WTC11 (cell line): ENCODE measurements at regions not wholly inside any gene's neighbourhood (a gene's known extent, or its start where the extent isn't known, plus 50 kb on each side); places are given as distances from the start of the nearest gene placed in this dataset.

Experiments
- ATAC-seq: fragments of 200-7000 bp; cut with Tn5 transposase; 2 replicates; pipeline ENCODE4 v1.10.0; 2021; ENCODE audit warnings: mild to moderate bottlenecking, moderate library complexity
- CTCF ChIA-PET: fragments of 300-600 bp; sonication (Branson Sonifier 250); formaldehyde crosslinking; loops from one replicate; lab custom pipeline; 2021; ENCODE audit warnings: antibody characterized with exemption; lab: Charles Lee
- POLR2A ChIA-PET: fragments of 350-600 bp; sonication (Branson Sonifier 250); formaldehyde crosslinking; loops from one replicate; lab custom pipeline; 2021; ENCODE audit warnings: antibody characterized with exemption; lab: Charles Lee
- DNase-seq: peaks from one replicate; pipeline ENCODE4 v3.0.0; 2021; ENCODE audit warnings: low spot score
- H3K27ac Mint-ChIP-seq: 2 replicates; pipeline ENCODE4 v1.8.0; 2021; ENCODE audit warnings: mixed read lengths
- H3K27me3 Mint-ChIP-seq: 2 replicates; pipeline ENCODE4 v1.8.0; 2021; ENCODE audit warnings: low read depth, mild to moderate bottlenecking, moderate library complexity, mixed read lengths
- H3K36me3 Mint-ChIP-seq: 2 replicates; pipeline ENCODE4 v1.8.0; 2021; ENCODE audit warnings: mixed read lengths
- H3K4me1 Mint-ChIP-seq: 2 replicates; pipeline ENCODE4 v1.8.0; 2022; ENCODE audit warnings: mixed read lengths
- H3K4me3 Mint-ChIP-seq: 2 replicates; pipeline ENCODE4 v1.8.0; 2021; ENCODE audit warnings: mild to moderate bottlenecking, moderate library complexity, mixed read lengths
- H3K9me3 Mint-ChIP-seq: 2 replicates; pipeline ENCODE4 v1.8.0; 2021; ENCODE audit warnings: mixed read lengths
- ELF4 ChIP-seq: sonication (generic); formaldehyde crosslinking; IDR thresholded peaks from 2 replicates; pipeline ENCODE4 v1.8.1; 2022; ENCODE audit warnings: low read depth, mild to moderate bottlenecking, moderate library complexity, missing genetic modification reagents
- FOXP1 ChIP-seq: sonication (generic); formaldehyde crosslinking; IDR thresholded peaks from 2 replicates; pipeline ENCODE4 v1.8.0; 2022; ENCODE audit warnings: missing genetic modification reagents, mild to moderate bottlenecking, moderate library complexity, borderline replicate concordance
- NR1H2 ChIP-seq: sonication (generic); formaldehyde crosslinking; IDR thresholded peaks from 2 replicates; pipeline ENCODE4 v1.9.0; 2021; ENCODE audit warnings: mild to moderate bottlenecking, moderate library complexity, missing genetic modification reagents
- SP1 ChIP-seq: sonication (generic); formaldehyde crosslinking; conservative IDR thresholded peaks from 2 replicates; pipeline ENCODE4 v1.8.1; 2022; ENCODE audit warnings: missing genetic modification reagents
- TEAD1 ChIP-seq: sonication (generic); formaldehyde crosslinking; IDR thresholded peaks from 2 replicates; pipeline ENCODE4 v1.8.0; 2022; ENCODE audit warnings: mild to moderate bottlenecking, missing genetic modification reagents
- ZNF121 ChIP-seq: sonication (generic); formaldehyde crosslinking; IDR thresholded peaks from 2 replicates; pipeline ENCODE4 v1.8.0; 2023; ENCODE audit warnings: missing genetic modification reagents
- ZNF219 ChIP-seq: sonication (generic); formaldehyde crosslinking; IDR thresholded peaks from 2 replicates; pipeline ENCODE4 v1.8.0; 2023; ENCODE audit warnings: missing genetic modification reagents, mild to moderate bottlenecking, borderline replicate concordance
- ZNF317 ChIP-seq: sonication (generic); formaldehyde crosslinking; IDR thresholded peaks from 2 replicates; pipeline ENCODE4 v1.8.1; 2023; ENCODE audit warnings: low read depth, mild to moderate bottlenecking, moderate library complexity, missing genetic modification reagents, borderline replicate concordance
- ZNF416 ChIP-seq: fragments of 250-450 bp; sonication (Bioruptor Pico); IDR thresholded peaks from 2 replicates; pipeline ENCODE4 v1.9.0; 2021; ENCODE audit warnings: mild to moderate bottlenecking, inconsistent platforms
- TF ChIP-seq, protein P1 (sequence below): sonication (generic); formaldehyde crosslinking; IDR thresholded peaks from 2 replicates; pipeline ENCODE4 v1.8.1; 2022; ENCODE audit warnings: mild to moderate bottlenecking, moderate library complexity, missing genetic modification reagents
- TF ChIP-seq, protein P2 (sequence below): fragments of 250-450 bp; sonication (Bioruptor Pico); IDR thresholded peaks from 2 replicates; pipeline ENCODE4 v2.1.2; 2022; ENCODE audit warnings: mild to moderate bottlenecking, moderate library complexity
- TF ChIP-seq, protein P3 (sequence below): sonication (generic); formaldehyde crosslinking; IDR thresholded peaks from 2 replicates; pipeline ENCODE4 v1.8.0; 2022; ENCODE audit warnings: mild to moderate bottlenecking, missing genetic modification reagents
- TF ChIP-seq, protein P4 (sequence below): sonication (generic); formaldehyde crosslinking; IDR thresholded peaks from 2 replicates; pipeline ENCODE4 v1.8.1; 2023; ENCODE audit warnings: mild to moderate bottlenecking, missing genetic modification reagents, moderate library complexity
- TF ChIP-seq, protein P5 (sequence below): fragments of 250-450 bp; sonication (Bioruptor Pico); IDR thresholded peaks from 2 replicates; pipeline ENCODE4 v1.9.0; 2021; ENCODE audit warnings: mild to moderate bottlenecking
- TF ChIP-seq, protein P6 (sequence below): sonication (generic); formaldehyde crosslinking; IDR thresholded peaks from 2 replicates; pipeline ENCODE4 v1.8.0; 2022; ENCODE audit warnings: mild to moderate bottlenecking, missing genetic modification reagents
- TF ChIP-seq, protein P7 (sequence below): sonication (generic); formaldehyde crosslinking; IDR thresholded peaks from 2 replicates; pipeline ENCODE4 v1.8.0; 2023; ENCODE audit warnings: missing genetic modification reagents
- TF ChIP-seq, protein P8 (sequence below): fragments of 250-450 bp; sonication (Bioruptor Pico); IDR thresholded peaks from 2 replicates; pipeline ENCODE4 v1.9.0; 2021; ENCODE audit warnings: moderate library complexity, mild to moderate bottlenecking, inconsistent platforms, borderline replicate concordance

DNA sequence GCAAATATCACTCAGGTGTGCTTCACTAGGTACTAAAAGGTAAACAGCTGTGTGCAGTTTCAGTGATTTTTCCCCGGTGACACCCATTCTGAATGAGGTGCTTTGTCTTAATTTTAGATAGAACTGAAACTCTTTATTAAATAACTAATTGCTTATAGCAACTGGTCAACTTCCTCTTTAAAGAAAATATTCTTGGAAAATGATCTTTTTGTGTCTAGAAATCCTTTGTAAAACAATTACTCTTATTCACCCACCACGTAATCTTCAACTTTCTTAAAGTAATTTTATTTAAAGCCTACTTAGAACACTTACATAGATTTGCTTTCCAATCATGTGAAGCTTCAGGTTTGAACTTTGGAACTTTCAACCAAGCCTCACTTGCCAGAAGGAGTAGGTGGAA, 57.9 kb upstream of the RMDN2 start (continued):
- TF ChIP-seq, protein P1, sequence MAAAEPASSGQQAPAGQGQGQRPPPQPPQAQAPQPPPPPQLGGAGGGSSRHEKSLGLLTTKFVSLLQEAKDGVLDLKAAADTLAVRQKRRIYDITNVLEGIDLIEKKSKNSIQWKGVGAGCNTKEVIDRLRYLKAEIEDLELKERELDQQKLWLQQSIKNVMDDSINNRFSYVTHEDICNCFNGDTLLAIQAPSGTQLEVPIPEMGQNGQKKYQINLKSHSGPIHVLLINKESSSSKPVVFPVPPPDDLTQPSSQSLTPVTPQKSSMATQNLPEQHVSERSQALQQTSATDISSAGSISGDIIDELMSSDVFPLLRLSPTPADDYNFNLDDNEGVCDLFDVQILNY (CRISPR knock-in tag) = no peak
- TF ChIP-seq, protein P2, sequence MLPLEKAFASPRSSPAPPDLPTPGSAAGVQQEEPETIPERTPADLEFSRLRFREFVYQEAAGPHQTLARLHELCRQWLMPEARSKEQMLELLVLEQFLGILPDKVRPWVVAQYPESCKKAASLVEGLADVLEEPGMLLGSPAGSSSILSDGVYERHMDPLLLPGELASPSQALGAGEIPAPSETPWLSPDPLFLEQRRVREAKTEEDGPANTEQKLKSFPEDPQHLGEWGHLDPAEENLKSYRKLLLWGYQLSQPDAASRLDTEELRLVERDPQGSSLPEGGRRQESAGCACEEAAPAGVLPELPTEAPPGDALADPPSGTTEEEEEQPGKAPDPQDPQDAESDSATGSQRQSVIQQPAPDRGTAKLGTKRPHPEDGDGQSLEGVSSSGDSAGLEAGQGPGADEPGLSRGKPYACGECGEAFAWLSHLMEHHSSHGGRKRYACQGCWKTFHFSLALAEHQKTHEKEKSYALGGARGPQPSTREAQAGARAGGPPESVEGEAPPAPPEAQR = no peak
- TF ChIP-seq SP1 (CRISPR knock-in tag) = no peak
- TF ChIP-seq, protein P3, sequence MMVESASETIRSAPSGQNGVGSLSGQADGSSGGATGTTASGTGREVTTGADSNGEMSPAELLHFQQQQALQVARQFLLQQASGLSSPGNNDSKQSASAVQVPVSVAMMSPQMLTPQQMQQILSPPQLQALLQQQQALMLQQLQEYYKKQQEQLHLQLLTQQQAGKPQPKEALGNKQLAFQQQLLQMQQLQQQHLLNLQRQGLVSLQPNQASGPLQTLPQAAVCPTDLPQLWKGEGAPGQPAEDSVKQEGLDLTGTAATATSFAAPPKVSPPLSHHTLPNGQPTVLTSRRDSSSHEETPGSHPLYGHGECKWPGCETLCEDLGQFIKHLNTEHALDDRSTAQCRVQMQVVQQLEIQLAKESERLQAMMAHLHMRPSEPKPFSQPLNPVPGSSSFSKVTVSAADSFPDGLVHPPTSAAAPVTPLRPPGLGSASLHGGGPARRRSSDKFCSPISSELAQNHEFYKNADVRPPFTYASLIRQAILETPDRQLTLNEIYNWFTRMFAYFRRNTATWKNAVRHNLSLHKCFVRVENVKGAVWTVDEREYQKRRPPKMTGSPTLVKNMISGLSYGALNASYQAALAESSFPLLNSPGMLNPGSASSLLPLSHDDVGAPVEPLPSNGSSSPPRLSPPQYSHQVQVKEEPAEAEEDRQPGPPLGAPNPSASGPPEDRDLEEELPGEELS (CRISPR knock-in tag) = no peak

DNA sequence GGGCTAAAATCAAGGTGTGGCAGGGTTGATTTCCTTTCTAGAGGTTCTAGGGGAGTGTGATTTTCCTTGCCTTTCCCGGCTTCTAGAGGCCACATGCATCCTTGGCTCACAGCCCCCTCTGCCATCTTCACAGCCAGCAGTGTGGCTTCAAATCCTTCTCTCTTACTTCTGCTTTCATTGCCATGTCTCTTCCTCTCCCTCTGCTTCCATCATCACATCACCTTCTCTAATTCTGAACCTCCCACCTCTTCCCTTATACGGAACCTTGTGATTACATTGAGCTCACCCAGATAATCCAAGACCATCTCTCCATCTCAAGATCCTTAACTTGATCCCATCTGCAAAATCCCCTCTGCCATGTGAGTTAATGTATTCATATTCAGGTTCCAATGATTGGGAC, 56.2 kb upstream of the RMDN2 start:
- Mint-ChIP-seq H3K9me3 (no peaks in the 10 kb centered on the region), H3K36me3 (no peaks in the 10 kb centered on the region), H3K4me1 (peaks cover 33% of the 10 kb centered on the region), H3K27me3 (no peaks in the 10 kb centered on the region), H3K27ac (no peak overlapping the region), H3K4me3 (no peak overlapping the region)
- POLR2A ChIA-PET = no interaction called here
- CTCF ChIA-PET = interaction anchor here (1.3 to 2.8 kb wide), 2 partner anchors 9 to 36 kb away, joined by 3 to 13 read pairs; no protein-coding TSS in a partner anchor
- TF ChIP-seq NR1H2 (CRISPR knock-in tag) = no peak
- no peak for TF ChIP-seq ZNF317 (CRISPR knock-in tag)
- TF ChIP-seq, protein P4, sequence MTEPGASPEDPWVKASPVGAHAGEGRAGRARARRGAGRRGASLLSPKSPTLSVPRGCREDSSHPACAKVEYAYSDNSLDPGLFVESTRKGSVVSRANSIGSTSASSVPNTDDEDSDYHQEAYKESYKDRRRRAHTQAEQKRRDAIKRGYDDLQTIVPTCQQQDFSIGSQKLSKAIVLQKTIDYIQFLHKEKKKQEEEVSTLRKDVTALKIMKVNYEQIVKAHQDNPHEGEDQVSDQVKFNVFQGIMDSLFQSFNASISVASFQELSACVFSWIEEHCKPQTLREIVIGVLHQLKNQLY (CRISPR knock-in tag) = no peak
- TF ChIP-seq, protein P5, sequence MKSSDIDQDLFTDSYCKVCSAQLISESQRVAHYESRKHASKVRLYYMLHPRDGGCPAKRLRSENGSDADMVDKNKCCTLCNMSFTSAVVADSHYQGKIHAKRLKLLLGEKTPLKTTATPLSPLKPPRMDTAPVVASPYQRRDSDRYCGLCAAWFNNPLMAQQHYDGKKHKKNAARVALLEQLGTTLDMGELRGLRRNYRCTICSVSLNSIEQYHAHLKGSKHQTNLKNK (CRISPR knock-in tag) = no peak
- TF ChIP-seq, protein P6, sequence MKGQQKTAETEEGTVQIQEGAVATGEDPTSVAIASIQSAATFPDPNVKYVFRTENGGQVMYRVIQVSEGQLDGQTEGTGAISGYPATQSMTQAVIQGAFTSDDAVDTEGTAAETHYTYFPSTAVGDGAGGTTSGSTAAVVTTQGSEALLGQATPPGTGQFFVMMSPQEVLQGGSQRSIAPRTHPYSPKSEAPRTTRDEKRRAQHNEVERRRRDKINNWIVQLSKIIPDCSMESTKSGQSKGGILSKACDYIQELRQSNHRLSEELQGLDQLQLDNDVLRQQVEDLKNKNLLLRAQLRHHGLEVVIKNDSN = no peak
- TF ChIP-seq ELF4 (CRISPR knock-in tag) = no peak
- TF ChIP-seq ZNF121 (CRISPR knock-in tag) = no peak
- TF ChIP-seq ZNF219 (CRISPR knock-in tag) = no peak
- TF ChIP-seq TEAD1 (CRISPR knock-in tag) = no peak
- TF ChIP-seq ZNF416 (CRISPR knock-in tag) = no peak
- no peak for TF ChIP-seq FOXP1 (CRISPR knock-in tag)
- TF ChIP-seq, protein P7, sequence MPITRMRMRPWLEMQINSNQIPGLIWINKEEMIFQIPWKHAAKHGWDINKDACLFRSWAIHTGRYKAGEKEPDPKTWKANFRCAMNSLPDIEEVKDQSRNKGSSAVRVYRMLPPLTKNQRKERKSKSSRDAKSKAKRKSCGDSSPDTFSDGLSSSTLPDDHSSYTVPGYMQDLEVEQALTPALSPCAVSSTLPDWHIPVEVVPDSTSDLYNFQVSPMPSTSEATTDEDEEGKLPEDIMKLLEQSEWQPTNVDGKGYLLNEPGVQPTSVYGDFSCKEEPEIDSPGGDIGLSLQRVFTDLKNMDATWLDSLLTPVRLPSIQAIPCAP (CRISPR knock-in tag) = no peak
- TF ChIP-seq, protein P8, sequence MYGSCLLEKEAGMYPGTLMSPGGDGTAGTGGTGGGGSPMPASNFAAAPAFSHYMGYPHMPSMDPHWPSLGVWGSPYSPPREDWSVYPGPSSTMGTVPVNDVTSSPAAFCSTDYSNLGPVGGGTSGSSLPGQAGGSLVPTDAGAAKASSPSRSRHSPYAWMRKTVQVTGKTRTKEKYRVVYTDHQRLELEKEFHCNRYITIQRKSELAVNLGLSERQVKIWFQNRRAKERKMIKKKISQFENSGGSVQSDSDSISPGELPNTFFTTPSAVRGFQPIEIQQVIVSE (CRISPR knock-in tag) = no peak
- TF ChIP-seq, protein P1 (CRISPR knock-in tag) = no peak
- DNase-seq (no peak), ATAC-seq (no peak)
